SU-DHL-6 (cell line): ENCODE measurements at regions not wholly inside any gene's neighbourhood (a gene's known extent, or its start where the extent isn't known, plus 50 kb on each side); places are given as distances from the start of the nearest gene placed in this dataset.
A peak's percentile ranks its signal among the peaks of the same experiment; 100 is the strongest.

Experiments used
- H2AFZ ChIP-seq: fragments of 200-600 bp; sonication (generic); 2 replicates; pipeline ENCODE4 v1.6.1; 2014; ENCODE audit warnings: low read depth, mild to moderate bottlenecking, moderate library complexity, mixed read lengths, antibody characterized with exemption, low read length; ENCODE audit not compliant: severe bottlenecking
- H3F3A ChIP-seq: fragments of 200-600 bp; shearing (Covaris generic); 2 replicates; pipeline ENCODE4 v1.6.0; 2016; ENCODE audit warnings: antibody characterized with exemption, mild to moderate bottlenecking; ENCODE audit not compliant: insufficient read depth
- H3K27ac ChIP-seq: fragments of 200-600 bp; sonication (generic); 2 replicates; pipeline ENCODE4 v1.5.1; 2016; ENCODE audit warnings: low read depth, mild to moderate bottlenecking, low read length, moderate library complexity, mixed read lengths
- H3K27me3 ChIP-seq: fragments of 200-600 bp; sonication (generic), shearing (Covaris generic); 2 replicates; pipeline ENCODE4 v1.6.0; 2014; ENCODE audit warnings: mild to moderate bottlenecking, low read length
- H3K36me3 ChIP-seq: fragments of 200-600 bp; sonication (generic); 2 replicates; pipeline ENCODE4 v1.6.1; 2014; ENCODE audit warnings: mild to moderate bottlenecking, low read length, mixed read lengths
- H3K4me2 ChIP-seq: fragments of 300-600, 200-600 bp; shearing (Covaris generic), sonication (generic); 2 replicates; pipeline ENCODE4 v1.6.0; 2014; ENCODE audit warnings: low read length, low read depth, mild to moderate bottlenecking; ENCODE audit not compliant: poor library complexity, severe bottlenecking
- H3K4me3 ChIP-seq: fragments of 200-600 bp; sonication (generic); 2 replicates; pipeline ENCODE4 v1.5.1; 2014; ENCODE audit warnings: antibody characterized with exemption, low read length, mild to moderate bottlenecking, mixed read lengths; ENCODE audit not compliant: insufficient read depth, poor library complexity, severe bottlenecking
- H3K79me2 ChIP-seq: fragments of 200-600 bp; sonication (generic); 2 replicates; pipeline ENCODE4 v1.6.1; 2014; ENCODE audit warnings: mild to moderate bottlenecking, low read length, moderate library complexity; ENCODE audit not compliant: insufficient read depth
- H3K9ac ChIP-seq: fragments of 200-600 bp; sonication (generic); 2 replicates; pipeline ENCODE4 v1.7.0; 2014; ENCODE audit warnings: mild to moderate bottlenecking, low read length
- H3K9me2 ChIP-seq: fragments of 200-600 bp; sonication (generic); replicated peaks from 2 replicates; pipeline ENCODE4 v1.6.1; 2014; ENCODE audit warnings: low read length; ENCODE audit not compliant: insufficient read depth
- H3K9me3 ChIP-seq: fragments of 200-600 bp; sonication (generic); 2 replicates; pipeline ENCODE4 v1.6.1; 2014; ENCODE audit warnings: low read length, mixed read lengths; ENCODE audit not compliant: insufficient read depth
- H4K20me1 ChIP-seq: fragments of 200-600 bp; sonication (generic); 2 replicates; pipeline ENCODE4 v1.6.1; 2014; ENCODE audit warnings: low read depth, mild to moderate bottlenecking, antibody characterized with exemption, low read length, moderate library complexity, mixed read lengths
- CTCF ChIP-seq: fragments of 200-600 bp; sonication (generic); IDR thresholded peaks from one replicate; pipeline ENCODE4 v1.5.1; 2017; ENCODE audit warnings: antibody characterized with exemption, mild to moderate bottlenecking, low read length, moderate library complexity; ENCODE audit not compliant: insufficient read depth, poor library complexity, severe bottlenecking
- EZH2phosphoT487 ChIP-seq: fragments of 200-600 bp; sonication (generic), shearing (Covaris generic); conservative IDR thresholded peaks from 2 replicates; pipeline ENCODE4 v1.6.1; 2018; ENCODE audit warnings: mild to moderate bottlenecking, antibody characterized with exemption, low read length, moderate library complexity, mixed read lengths

- Histone ChIP-seq H3K9me3 (no peaks in the 10 kb centered on the region), H3K9me2 (no peaks in the 10 kb centered on the region), H3K36me3 (no peaks in the 10 kb centered on the region), H3K79me2 (no peaks in the 10 kb centered on the region), H3K27ac (no peak overlapping the region), H3K4me2 (peak overlapping the region; percentile 68), H2AFZ (peak overlapping the region; percentile 93), H3F3A (peaks cover 5% of the 10 kb centered on the region; the same call in 1 of the 2 replicates), H3K27me3 (no peaks in the 10 kb centered on the region), H3K4me3 (no peak overlapping the region), H4K20me1 (no peaks in the 10 kb centered on the region), H3K9ac (no peak overlapping the region)
- TF ChIP-seq CTCF, result no peak
Measured at GRCh38 chr20:41694796-41695195, 76.6 kb upstream of the CHD6 start.

GRCh38 chr20:41693136-41693979 is 75.2 kb upstream of the CHD6 start:
- Histone ChIP-seq H3K27me3 (no peaks in the 10 kb centered on the region), H3K36me3 (no peaks in the 10 kb centered on the region), H2AFZ (peak overlapping the region; percentile 93), H3K4me3 (peak overlapping the region; percentile 66), H3K27ac (peak overlapping the region; percentile 66), H3K9ac (peak overlapping the region; percentile 71), H4K20me1 (no peaks in the 10 kb centered on the region), H3K9me3 (no peaks in the 10 kb centered on the region), H3K9me2 (no peaks in the 10 kb centered on the region), H3K79me2 (no peaks in the 10 kb centered on the region), H3F3A (peaks cover 5% of the 10 kb centered on the region; the same call in 1 of the 2 replicates), H3K4me2 (peak overlapping the region; percentile 68)
- TF ChIP-seq EZH2phosphoT487 (no peak), CTCF (peak; percentile 71)

- Histone ChIP-seq H3K36me3 (no peaks in the 10 kb centered on the region), H3K27me3 (no peaks in the 10 kb centered on the region), H3K9ac (peak overlapping the region; percentile 71), H4K20me1 (no peaks in the 10 kb centered on the region), H3K79me2 (no peaks in the 10 kb centered on the region), H3K4me3 (peak overlapping the region; percentile 66), H3K9me2 (no peaks in the 10 kb centered on the region), H3F3A (peaks cover 5% of the 10 kb centered on the region; the same call in 1 of the 2 replicates), H3K9me3 (no peaks in the 10 kb centered on the region), H3K27ac (peak overlapping the region; percentile 66), H2AFZ (peak overlapping the region; percentile 93), H3K4me2 (peak overlapping the region; percentile 68)
- TF ChIP-seq EZH2phosphoT487, result no peak
- no peak for TF ChIP-seq CTCF
Measured at GRCh38 chr20:41692479-41693135, 74.4 kb upstream of the CHD6 start.
